ENCODE measurements at regions not wholly inside any gene's neighbourhood (a gene's known extent, or its start where the extent isn't known, plus 50 kb on each side); places are given as distances from the start of the nearest gene placed in this dataset.

GRCh38 chr10:78817804-78818203 lies 251.0 kb upstream of the ZMIZ1 start:
- no peak for DNase-seq

GRCh38 chr10:78819361-78820006 lies 249.3 kb upstream of the ZMIZ1 start:
- no peak for DNase-seq

GRCh38 chr10:78820007-78820362 lies 248.8 kb upstream of the ZMIZ1 start:
- DNase-seq, result no peak

DNA sequence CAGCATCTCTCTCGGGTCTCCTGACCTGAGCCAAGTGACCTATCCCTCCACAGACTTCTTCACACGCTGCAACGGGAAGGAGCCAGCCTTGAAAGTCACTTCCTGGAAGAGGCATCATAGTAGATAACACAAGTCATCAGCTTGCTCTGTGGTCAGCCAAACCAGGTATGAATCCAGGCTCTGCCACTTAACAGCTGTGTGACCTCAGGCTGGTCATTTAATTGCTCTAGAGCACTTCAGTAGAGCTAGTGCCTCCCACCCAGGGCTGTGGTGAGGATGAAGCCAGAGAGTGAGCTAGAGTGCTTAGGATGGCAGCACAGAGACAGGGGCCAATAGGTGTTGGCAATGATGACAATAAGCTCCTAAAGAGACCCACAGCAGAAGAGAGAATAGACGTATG lies 247.7 kb upstream of the ZMIZ1 start:
- no peak for DNase-seq

- DNase-seq, result no peak
These were observed 239.9 kb upstream of the ZMIZ1 start for GRCh38 chr10:78828647-78829539.

- DNase-seq, result no peak
These were observed 239.2 kb upstream of the ZMIZ1 start for GRCh38 chr10:78829565-78829964.

GRCh38 chr10:78830062-78830975 lies 238.4 kb upstream of the ZMIZ1 start:
- no peak for DNase-seq

GRCh38 chr10:78830976-78831375 lies 237.8 kb upstream of the ZMIZ1 start:
- DNase-seq, result no peak

- DNase-seq, result no peak
These were observed 237.3 kb upstream of the ZMIZ1 start for GRCh38 chr10:78831461-78831860.

DNA sequence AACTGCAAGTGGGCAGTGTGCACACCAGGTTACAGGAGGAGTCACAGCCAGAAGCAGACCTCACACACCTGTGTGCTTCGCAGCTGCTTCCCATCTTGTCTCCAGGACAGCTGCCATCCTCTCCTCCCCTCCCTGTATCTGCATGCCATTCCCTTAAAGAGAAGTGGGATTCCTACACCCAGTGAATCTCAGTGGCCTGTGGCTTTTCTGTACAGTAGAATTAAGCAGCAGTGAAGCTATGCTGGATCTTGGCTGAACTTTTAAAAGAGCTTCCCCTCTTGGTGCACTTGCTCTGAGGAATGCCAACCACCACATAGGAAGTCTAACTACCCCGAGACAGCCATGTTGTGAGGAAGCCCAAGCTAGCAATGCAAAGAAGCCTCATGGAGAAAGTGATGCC lies 236.5 kb upstream of the ZMIZ1 start:
- no peak for DNase-seq

DNA sequence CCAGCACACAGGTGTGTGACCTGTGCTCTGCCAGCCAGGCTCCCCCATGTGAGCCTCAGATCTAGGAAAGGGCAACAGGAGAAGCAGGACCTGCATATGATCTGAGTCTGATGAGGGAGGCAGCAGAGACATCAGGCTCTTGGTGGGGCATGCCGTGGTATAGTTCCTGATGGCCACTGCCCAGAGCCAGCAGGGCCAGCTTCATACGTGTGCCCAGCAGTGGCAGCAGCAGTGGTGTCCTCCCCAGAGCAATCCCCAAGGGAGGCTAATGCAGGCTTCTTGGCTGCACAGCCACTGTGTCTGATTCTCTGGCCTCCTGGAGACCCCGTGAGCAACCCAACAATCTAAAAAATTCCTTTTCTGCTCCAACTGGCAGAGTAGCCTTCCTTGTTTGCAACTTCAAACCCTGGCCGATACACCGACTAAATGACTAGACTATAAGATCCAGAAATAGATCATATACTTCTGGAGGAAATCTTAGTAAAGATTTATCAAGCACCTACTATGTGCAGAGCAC lies 230.6 kb upstream of the ZMIZ1 start:
- no peak for DNase-seq

- DNase-seq, result no peak
These were observed 225.3 kb upstream of the ZMIZ1 start for GRCh38 chr10:78843495-78843894.

DNA sequence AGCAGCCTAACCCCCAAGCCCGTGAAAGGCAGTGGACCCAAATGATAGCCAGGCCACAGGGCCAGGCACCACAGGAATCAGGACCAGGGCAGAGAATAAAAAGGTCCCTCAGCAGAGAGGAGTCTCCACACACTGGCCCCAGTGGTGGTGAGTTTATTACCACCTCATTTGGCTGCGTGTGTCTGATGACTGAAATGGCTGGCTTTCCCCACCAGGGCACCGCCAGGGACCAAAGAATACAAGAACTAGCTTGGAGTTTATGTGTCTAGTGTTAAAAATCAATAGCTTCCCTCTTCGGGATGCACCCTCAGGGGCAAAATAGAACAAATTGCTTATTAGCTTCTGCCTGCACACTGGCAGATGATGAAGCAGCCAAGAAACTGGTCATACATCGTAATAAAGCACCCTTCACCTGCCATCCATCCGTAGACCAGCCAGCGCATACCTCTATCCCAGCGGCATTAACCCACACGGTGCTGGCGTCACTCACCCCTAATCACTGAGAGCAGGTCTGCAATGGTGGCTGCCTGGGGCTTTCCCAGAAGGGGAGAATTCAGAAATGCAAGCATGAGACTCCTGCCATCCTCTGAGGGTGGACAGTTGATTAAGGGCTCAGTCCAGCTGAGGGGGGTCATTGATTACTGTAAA lies 223.7 kb upstream of the ZMIZ1 start:
- no peak for DNase-seq

- no peak for DNase-seq
These were observed 222.7 kb upstream of the ZMIZ1 start for GRCh38 chr10:78846071-78846470.

DNA sequence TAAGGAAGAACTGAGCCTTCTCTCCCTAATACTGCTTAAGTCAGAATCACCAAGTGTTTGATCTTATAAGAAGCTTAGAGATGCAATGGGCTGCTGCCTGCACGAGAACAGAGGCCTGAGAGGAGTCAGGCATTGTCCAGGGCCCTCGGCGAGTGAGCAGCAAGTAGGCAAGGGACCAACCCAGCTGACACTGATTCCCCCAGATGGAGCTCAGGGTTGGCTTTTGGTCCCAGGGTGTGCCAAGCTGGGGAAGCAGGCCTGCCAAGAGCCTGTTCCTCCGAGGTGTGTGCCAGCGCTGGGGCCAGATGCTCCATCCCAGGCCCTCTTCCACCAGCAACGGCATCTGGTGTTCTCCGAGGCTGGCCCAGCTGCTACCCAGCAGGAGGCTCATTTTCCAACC lies 222.0 kb upstream of the ZMIZ1 start:
- no peak for DNase-seq

DNA sequence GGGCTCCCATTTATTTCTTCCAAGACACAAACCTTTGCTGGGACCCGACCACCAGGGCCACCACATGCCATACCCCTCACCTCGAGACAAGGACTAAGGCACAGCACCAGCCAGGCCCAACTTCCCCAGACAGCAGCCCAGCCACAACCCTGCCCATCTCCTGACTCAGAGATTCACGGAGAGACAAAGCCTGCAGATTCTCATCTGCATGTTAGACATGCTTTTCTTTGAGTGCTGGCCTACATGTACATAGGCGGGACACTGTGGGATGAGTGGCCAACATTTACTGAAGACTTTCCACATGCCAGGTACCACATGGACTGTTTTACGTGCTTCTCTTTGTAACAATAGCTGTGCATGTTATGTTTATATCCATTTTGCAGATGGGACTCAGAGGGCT lies 221.3 kb upstream of the ZMIZ1 start:
- DNase-seq, result no peak

- no peak for DNase-seq
These were observed 219.7 kb upstream of the ZMIZ1 start for GRCh38 chr10:78849115-78849514.

- no peak for DNase-seq
These were observed 219.0 kb upstream of the ZMIZ1 start for GRCh38 chr10:78849731-78850130.

DNA sequence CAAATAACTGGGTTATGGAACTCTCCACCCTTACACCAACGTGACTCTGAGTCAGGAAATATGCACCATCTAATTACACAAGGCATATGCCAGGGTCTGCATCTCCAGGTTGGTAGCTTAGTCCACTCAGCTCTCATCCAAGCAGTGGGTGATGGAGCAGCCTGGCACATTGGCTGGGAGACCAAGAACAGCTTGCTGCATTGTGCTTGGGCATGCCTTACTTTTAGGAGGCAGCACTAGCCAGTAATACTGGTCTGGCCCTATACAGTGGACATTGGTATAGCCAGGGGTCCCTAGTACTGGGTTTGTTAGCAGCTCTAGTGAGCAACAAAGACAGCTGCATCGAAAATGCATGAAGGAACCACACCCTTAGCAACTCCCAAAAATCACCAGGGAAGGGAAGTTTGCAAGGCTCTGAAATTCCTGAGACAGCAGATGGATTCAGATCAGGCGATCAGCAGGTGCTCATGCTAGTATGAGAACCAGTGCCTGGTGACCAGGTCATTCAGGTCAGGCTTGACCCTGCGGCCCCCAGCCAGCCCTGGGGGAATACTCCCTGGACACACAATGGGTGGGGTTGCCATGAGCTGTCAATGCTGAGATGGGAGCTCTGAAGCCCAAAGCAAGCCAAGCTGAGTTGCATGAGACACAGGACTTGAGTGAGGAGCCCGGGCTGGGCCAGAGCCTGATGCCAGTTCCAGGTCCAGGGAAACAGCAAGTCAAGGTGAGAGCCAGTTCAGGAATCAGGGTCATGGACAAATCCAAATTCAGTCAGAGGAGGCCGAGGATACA lies 217.9 kb upstream of the ZMIZ1 start:
- no peak for DNase-seq

GRCh38 chr10:78851647-78852046 lies 217.1 kb upstream of the ZMIZ1 start:
- no peak for DNase-seq

DNA sequence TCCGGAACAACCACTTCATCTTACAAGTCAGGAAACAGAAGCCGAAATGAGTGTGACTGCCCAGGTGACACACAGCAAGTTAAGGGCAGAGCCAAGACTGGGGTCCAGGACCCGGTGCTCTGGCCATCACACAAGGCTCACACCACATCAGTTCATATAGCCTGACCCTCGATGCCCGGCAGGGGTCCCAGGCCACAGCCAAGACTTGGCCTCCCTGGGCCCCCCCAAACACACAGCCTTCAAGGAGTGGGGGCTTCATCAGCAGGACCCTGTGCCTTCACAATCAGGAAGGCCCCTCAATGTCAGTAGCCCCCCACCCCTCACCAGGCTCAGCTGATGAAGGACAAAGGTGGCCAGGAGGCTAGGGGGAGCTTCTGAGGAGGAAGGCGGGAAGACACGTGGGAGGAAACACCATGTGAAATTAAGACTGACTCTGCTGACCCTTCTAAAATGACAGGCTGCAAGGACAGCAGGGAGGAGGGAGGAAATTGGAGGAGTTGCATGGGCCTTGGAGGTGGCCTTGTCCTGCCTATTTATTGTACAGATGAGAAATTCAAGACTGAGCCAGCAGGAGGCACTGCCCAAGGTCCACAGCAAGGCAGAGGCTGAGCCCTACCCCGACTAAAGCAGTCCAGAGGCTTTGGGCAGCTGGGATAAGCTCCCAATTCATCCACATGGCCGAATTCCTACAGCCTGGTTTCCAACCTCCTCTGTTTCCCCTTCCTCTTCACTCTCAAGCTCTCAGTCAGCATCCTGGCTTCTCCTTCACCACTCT lies 216.1 kb upstream of the ZMIZ1 start:
- peak; percentile 7 to 22 for DNase-seq
